HEK293 (cell line): ENCODE measurements at regions not wholly inside any gene's neighbourhood (a gene's known extent, or its start where the extent isn't known, plus 50 kb on each side); places are given as distances from the start of the nearest gene placed in this dataset.

ENCODE experiments used
- CTCF ChIA-PET: fragments of 350-600 bp; formaldehyde crosslinking; extraction: SDS; loops from one replicate; lab custom pipeline; 2021; ENCODE audit warnings: antibody characterized with exemption; lab: Yijun Ruan, JAX
- POLR2A ChIA-PET: fragments of 300-600 bp; formaldehyde crosslinking; extraction: SDS; loops from one replicate; lab custom pipeline; 2020; ENCODE audit warnings: antibody characterized with exemption, inconsistent platforms; lab: Yijun Ruan, JAX
- H3K27ac ChIP-seq: fragments of 200-500 bp; sonication (Bioruptor generic); 2 replicates; pipeline ENCODE4 v1.5.1; 2014; ENCODE audit warnings: low read depth, low read length, control low read depth, inconsistent platforms; ENCODE audit errors: extremely low read depth
- H3K36me3 ChIP-seq, 2 experiments: fragments of 200-500 bp in 1 of 2; sonication (Bioruptor generic) in 1 of 2; 1 replicate in 1 of 2; 2 replicates in 1 of 2; pipeline ENCODE4 v1.5.1; 2014 to 2017; ENCODE audit warnings: inconsistent platforms in 2 of 2, low read length in 2 of 2; ENCODE audit not compliant: control insufficient read depth in 2 of 2, insufficient read depth in 1 of 2
- H3K4me1 ChIP-seq: fragments of 200-500 bp; sonication (Bioruptor generic); 2 replicates; pipeline ENCODE4 v1.5.1; 2014; ENCODE audit warnings: mild to moderate bottlenecking, low read length, inconsistent platforms; ENCODE audit not compliant: control insufficient read depth, insufficient read depth
- H3K4me3 ChIP-seq: 2 replicates; pipeline ENCODE4 v1.5.1; 2011; ENCODE audit warnings: low read depth, mild to moderate bottlenecking, control low read depth, low read length, moderate library complexity
- H3K9me3 ChIP-seq: fragments of 200-500 bp; sonication (Bioruptor generic); 2 replicates; pipeline ENCODE4 v1.5.1; 2014; ENCODE audit warnings: low read depth, low read length, inconsistent platforms; ENCODE audit not compliant: control insufficient read depth, insufficient read depth
- BCL11B ChIP-seq: fragments of 450-650 bp; formaldehyde crosslinking; IDR thresholded peaks from 2 replicates; pipeline ENCODE4 v1.5.1; 2016; ENCODE audit warnings: low read depth, missing biosample characterization, missing genetic modification characterization
- KLF9 ChIP-seq: fragments of 450-650 bp; formaldehyde crosslinking; IDR thresholded peaks from 2 replicates; pipeline ENCODE4 v1.5.1; 2016; ENCODE audit warnings: missing biosample characterization, missing genetic modification characterization, low read depth
- OVOL3 ChIP-seq: fragments of 450-650 bp; formaldehyde crosslinking; IDR thresholded peaks from 2 replicates; pipeline ENCODE4 v1.5.1; 2016; ENCODE audit warnings: missing biosample characterization, missing genetic modification characterization
- SCRT2 ChIP-seq: fragments of 450-650 bp; formaldehyde crosslinking; IDR thresholded peaks from 2 replicates; pipeline ENCODE4 v1.5.1; 2016; ENCODE audit warnings: missing biosample characterization, missing genetic modification characterization
- ZNF169 ChIP-seq: fragments of 450-650 bp; formaldehyde crosslinking; IDR thresholded peaks from 2 replicates; pipeline ENCODE4 v1.5.1; 2016; ENCODE audit warnings: missing biosample characterization, missing genetic modification characterization
- ZNF433 ChIP-seq: fragments of 450-650 bp; formaldehyde crosslinking; IDR thresholded peaks from 2 replicates; pipeline ENCODE4 v1.5.1; 2016; ENCODE audit warnings: missing biosample characterization, missing genetic modification characterization, low read depth
- ZNF473 ChIP-seq: fragments of 450-650 bp; formaldehyde crosslinking; IDR thresholded peaks from 2 replicates; pipeline ENCODE4 v1.5.1; 2017; ENCODE audit warnings: missing biosample characterization, missing genetic modification characterization
- ZNF488 ChIP-seq: fragments of 450-650 bp; formaldehyde crosslinking; IDR thresholded peaks from 2 replicates; pipeline ENCODE4 v1.5.1; 2016; ENCODE audit warnings: missing biosample characterization, missing genetic modification characterization
- ZNF580 ChIP-seq: fragments of 450-650 bp; formaldehyde crosslinking; IDR thresholded peaks from 2 replicates; pipeline ENCODE4 v1.5.1; 2016; ENCODE audit warnings: missing biosample characterization, missing genetic modification characterization
- ZNF623 ChIP-seq: fragments of 450-650 bp; formaldehyde crosslinking; IDR thresholded peaks from 2 replicates; pipeline ENCODE4 v1.5.1; 2016; ENCODE audit warnings: missing biosample characterization, missing genetic modification characterization
- ZNF629 ChIP-seq: fragments of 450-650 bp; formaldehyde crosslinking; IDR thresholded peaks from 2 replicates; pipeline ENCODE4 v1.5.1; 2017; ENCODE audit warnings: missing biosample characterization, missing genetic modification characterization
- ZNF670 ChIP-seq: fragments of 450-650 bp; formaldehyde crosslinking; IDR thresholded peaks from 2 replicates; pipeline ENCODE4 v1.5.1; 2016; ENCODE audit warnings: missing biosample characterization, missing genetic modification characterization, low read depth
- ZNF707 ChIP-seq: fragments of 450-650 bp; formaldehyde crosslinking; IDR thresholded peaks from 2 replicates; pipeline ENCODE4 v1.5.1; 2016; ENCODE audit warnings: missing biosample characterization, missing genetic modification characterization
- ZNF837 ChIP-seq: fragments of 450-650 bp; formaldehyde crosslinking; IDR thresholded peaks from 2 replicates; pipeline ENCODE4 v1.5.1; 2016; ENCODE audit warnings: missing biosample characterization, missing genetic modification characterization
- ZNF843 ChIP-seq: fragments of 450-650 bp; formaldehyde crosslinking; IDR thresholded peaks from 2 replicates; pipeline ENCODE4 v1.5.1; 2016; ENCODE audit warnings: missing biosample characterization, missing genetic modification characterization
- TF ChIP-seq, protein P1 (sequence below): fragments of 450-650 bp; formaldehyde crosslinking; IDR thresholded peaks from 2 replicates; pipeline ENCODE4 v1.5.1; 2017; ENCODE audit warnings: missing biosample characterization, missing genetic modification characterization
- TF ChIP-seq, protein P2 (sequence below): fragments of 450-650 bp; formaldehyde crosslinking; IDR thresholded peaks from 2 replicates; pipeline ENCODE4 v1.5.1; 2016; ENCODE audit warnings: missing biosample characterization, missing genetic modification characterization, low read depth
- TF ChIP-seq, protein P3 (sequence below): fragments of 450-650 bp; formaldehyde crosslinking; IDR thresholded peaks from 2 replicates; pipeline ENCODE4 v1.5.1; 2017; ENCODE audit warnings: missing biosample characterization, missing genetic modification characterization
- TF ChIP-seq, protein P4 (sequence below): sonication (generic); formaldehyde crosslinking; IDR thresholded peaks from 2 replicates; pipeline ENCODE4 v1.8.1; 2022; ENCODE audit warnings: mild to moderate bottlenecking, moderate library complexity, missing genetic modification reagents

DNA sequence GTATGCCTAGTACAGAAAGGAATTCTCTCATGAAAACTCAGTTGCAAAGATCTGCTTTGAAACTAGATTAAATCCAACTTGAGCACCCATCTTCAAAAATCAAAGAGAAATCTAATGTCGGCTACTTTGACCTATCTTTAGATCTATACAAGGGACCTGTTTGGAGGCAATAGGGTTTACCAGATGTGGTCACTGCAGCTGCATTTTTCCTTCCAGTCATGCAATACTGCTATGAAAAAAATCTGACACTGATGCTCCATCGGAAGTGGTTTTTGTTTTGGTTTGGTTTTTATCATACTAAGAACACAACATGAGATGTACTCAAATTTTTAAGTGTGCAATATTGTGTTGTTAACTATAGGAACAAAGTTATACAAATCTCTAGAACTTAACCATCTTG, 169.5 kb downstream of the BCHE start:
- no peak for TF ChIP-seq ZNF670
- TF ChIP-seq ZNF580 (tag by site-specific recombination): no peak
- TF ChIP-seq ZNF629: no peak
- no peak for TF ChIP-seq SCRT2 (tag by site-specific recombination)
- TF ChIP-seq OVOL3 (tag by site-specific recombination): no peak
- TF ChIP-seq ZNF488 (tag by site-specific recombination): no peak
- TF ChIP-seq, protein P1, sequence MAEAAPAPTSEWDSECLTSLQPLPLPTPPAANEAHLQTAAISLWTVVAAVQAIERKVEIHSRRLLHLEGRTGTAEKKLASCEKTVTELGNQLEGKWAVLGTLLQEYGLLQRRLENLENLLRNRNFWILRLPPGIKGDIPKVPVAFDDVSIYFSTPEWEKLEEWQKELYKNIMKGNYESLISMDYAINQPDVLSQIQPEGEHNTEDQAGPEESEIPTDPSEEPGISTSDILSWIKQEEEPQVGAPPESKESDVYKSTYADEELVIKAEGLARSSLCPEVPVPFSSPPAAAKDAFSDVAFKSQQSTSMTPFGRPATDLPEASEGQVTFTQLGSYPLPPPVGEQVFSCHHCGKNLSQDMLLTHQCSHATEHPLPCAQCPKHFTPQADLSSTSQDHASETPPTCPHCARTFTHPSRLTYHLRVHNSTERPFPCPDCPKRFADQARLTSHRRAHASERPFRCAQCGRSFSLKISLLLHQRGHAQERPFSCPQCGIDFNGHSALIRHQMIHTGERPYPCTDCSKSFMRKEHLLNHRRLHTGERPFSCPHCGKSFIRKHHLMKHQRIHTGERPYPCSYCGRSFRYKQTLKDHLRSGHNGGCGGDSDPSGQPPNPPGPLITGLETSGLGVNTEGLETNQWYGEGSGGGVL (tag by site-specific recombination): no peak
- no peak for TF ChIP-seq ZNF623
- TF ChIP-seq BCL11B (tag by site-specific recombination): no peak
- TF ChIP-seq ZNF843: no peak
- TF ChIP-seq ZNF837: no peak
- TF ChIP-seq ZNF473: no peak
- Histone ChIP-seq H3K4me1 (no peaks in the 10 kb centered on the region), H3K27ac (no peak overlapping the region), H3K36me3 (no peaks in the 10 kb centered on the region), H3K4me3 (no peak overlapping the region), H3K9me3 (no peaks in the 10 kb centered on the region)
- CTCF ChIA-PET: no interaction called here
- POLR2A ChIA-PET: no interaction called here

GRCh38 chr3:165658027-165658426, 179.2 kb downstream of the BCHE start:
- ChIA-PET POLR2A (no interaction called here), CTCF (no interaction called here)
- Histone ChIP-seq H3K9me3 (no peaks in the 10 kb centered on the region), H3K4me3 (no peak overlapping the region), H3K27ac (no peak overlapping the region), H3K4me1 (no peaks in the 10 kb centered on the region), H3K36me3 (no peaks in the 10 kb centered on the region)
- TF ChIP-seq ZNF707 (tag by site-specific recombination) (no peak), ZNF169 (no peak), KLF9 (tag by site-specific recombination) (no peak), ZNF433 (tag by site-specific recombination) (no peak)
- TF ChIP-seq, protein P2, sequence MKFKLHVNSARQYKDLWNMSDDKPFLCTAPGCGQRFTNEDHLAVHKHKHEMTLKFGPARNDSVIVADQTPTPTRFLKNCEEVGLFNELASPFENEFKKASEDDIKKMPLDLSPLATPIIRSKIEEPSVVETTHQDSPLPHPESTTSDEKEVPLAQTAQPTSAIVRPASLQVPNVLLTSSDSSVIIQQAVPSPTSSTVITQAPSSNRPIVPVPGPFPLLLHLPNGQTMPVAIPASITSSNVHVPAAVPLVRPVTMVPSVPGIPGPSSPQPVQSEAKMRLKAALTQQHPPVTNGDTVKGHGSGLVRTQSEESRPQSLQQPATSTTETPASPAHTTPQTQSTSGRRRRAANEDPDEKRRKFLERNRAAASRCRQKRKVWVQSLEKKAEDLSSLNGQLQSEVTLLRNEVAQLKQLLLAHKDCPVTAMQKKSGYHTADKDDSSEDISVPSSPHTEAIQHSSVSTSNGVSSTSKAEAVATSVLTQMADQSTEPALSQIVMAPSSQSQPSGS (tag by site-specific recombination): no peak
- TF ChIP-seq, protein P3, sequence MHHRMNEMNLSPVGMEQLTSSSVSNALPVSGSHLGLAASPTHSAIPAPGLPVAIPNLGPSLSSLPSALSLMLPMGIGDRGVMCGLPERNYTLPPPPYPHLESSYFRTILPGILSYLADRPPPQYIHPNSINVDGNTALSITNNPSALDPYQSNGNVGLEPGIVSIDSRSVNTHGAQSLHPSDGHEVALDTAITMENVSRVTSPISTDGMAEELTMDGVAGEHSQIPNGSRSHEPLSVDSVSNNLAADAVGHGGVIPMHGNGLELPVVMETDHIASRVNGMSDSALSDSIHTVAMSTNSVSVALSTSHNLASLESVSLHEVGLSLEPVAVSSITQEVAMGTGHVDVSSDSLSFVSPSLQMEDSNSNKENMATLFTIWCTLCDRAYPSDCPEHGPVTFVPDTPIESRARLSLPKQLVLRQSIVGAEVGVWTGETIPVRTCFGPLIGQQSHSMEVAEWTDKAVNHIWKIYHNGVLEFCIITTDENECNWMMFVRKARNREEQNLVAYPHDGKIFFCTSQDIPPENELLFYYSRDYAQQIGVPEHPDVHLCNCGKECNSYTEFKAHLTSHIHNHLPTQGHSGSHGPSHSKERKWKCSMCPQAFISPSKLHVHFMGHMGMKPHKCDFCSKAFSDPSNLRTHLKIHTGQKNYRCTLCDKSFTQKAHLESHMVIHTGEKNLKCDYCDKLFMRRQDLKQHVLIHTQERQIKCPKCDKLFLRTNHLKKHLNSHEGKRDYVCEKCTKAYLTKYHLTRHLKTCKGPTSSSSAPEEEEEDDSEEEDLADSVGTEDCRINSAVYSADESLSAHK (tag by site-specific recombination): no peak
- TF ChIP-seq, protein P4, sequence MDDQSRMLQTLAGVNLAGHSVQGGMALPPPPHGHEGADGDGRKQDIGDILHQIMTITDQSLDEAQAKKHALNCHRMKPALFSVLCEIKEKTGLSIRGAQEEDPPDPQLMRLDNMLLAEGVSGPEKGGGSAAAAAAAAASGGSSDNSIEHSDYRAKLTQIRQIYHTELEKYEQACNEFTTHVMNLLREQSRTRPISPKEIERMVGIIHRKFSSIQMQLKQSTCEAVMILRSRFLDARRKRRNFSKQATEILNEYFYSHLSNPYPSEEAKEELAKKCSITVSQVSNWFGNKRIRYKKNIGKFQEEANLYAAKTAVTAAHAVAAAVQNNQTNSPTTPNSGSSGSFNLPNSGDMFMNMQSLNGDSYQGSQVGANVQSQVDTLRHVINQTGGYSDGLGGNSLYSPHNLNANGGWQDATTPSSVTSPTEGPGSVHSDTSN: no peak
